AG10803 (cell line): ENCODE measurements at regions not wholly inside any gene's neighbourhood (a gene's known extent, or its start where the extent isn't known, plus 50 kb on each side); places are given as distances from the start of the nearest gene placed in this dataset.

ENCODE experiments used
- DNase-seq: peaks from one replicate; pipeline ENCODE4 v3.0.0; 2010; ENCODE audit warnings: low read depth
- H3K4me3 ChIP-seq: 2 replicates; pipeline ENCODE4 v1.5.1; 2011; ENCODE audit warnings: mild to moderate bottlenecking, low read length, control low read depth
- TF ChIP-seq, protein P1 (sequence below): conservative IDR thresholded peaks from 2 replicates; pipeline ENCODE4 v1.5.1; 2011; ENCODE audit warnings: mild to moderate bottlenecking, low read length, control low read depth, inconsistent platforms

GRCh38 chr5:130652176-130652575, 512.9 kb downstream of the HINT1 start:
- H3K4me3 ChIP-seq, result no peak overlapping the region
- peak; percentile 1 for DNase-seq

DNA sequence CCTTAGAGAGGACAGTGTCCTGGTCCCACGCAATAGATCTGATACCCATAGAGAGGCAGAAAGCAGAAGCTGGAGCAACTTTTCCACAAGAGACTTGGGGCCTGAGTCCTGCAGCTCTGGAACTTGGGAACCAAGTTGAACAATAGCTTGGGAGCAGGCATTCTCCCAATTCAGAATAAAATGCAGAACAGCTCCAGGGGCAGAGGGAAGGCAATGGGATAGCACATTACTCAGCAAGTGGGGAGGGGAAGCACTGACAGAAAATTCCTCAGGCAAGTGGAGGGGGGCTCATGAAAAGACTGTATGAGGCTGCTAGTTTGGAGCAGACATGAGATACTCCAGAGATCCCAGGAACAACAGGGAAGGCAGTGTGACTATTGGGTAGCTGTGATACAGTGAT, 513.6 kb downstream of the HINT1 start:
- TF ChIP-seq, protein P1, sequence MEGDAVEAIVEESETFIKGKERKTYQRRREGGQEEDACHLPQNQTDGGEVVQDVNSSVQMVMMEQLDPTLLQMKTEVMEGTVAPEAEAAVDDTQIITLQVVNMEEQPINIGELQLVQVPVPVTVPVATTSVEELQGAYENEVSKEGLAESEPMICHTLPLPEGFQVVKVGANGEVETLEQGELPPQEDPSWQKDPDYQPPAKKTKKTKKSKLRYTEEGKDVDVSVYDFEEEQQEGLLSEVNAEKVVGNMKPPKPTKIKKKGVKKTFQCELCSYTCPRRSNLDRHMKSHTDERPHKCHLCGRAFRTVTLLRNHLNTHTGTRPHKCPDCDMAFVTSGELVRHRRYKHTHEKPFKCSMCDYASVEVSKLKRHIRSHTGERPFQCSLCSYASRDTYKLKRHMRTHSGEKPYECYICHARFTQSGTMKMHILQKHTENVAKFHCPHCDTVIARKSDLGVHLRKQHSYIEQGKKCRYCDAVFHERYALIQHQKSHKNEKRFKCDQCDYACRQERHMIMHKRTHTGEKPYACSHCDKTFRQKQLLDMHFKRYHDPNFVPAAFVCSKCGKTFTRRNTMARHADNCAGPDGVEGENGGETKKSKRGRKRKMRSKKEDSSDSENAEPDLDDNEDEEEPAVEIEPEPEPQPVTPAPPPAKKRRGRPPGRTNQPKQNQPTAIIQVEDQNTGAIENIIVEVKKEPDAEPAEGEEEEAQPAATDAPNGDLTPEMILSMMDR, result no peak
- no peak overlapping the region for H3K4me3 ChIP-seq
- no peak for DNase-seq

More at GRCh38 chr5:130652176-130652575, 512.9 kb downstream of the HINT1 start:
- TF ChIP-seq, protein P1, result no peak

DNA sequence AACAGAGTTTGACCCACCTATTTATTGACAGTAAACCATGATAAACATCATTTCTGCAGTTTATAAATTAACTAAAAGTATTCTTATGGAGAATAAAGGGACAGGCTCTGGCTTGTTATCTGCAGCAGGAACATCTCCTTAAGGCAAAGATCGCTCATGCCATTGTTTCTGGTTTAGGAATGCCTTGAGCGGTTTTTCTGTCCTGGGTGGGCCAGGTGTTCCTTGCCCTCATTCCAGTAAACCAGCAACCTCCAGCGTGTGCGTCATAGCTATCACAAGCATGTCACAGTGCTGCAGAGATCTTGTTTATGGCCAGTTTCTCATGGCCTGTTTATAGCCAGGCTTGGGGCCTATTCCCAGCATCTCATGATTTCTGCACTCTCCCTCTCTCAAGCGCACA, 521.7 kb downstream of the HINT1 start:
- no peak overlapping the region for H3K4me3 ChIP-seq
- TF ChIP-seq, protein P1, result no peak
- no peak for DNase-seq

- H3K4me3 ChIP-seq, result no peak overlapping the region
- DNase-seq, result no peak
- TF ChIP-seq, protein P1, result no peak
Measured at GRCh38 chr5:130642461-130642860, 522.6 kb downstream of the HINT1 start.

GRCh38 chr5:130627145-130627544, 537.9 kb downstream of the HINT1 start:
- H3K4me3 ChIP-seq, result no peak overlapping the region
- no peak for DNase-seq
- TF ChIP-seq, protein P1, result no peak

DNA sequence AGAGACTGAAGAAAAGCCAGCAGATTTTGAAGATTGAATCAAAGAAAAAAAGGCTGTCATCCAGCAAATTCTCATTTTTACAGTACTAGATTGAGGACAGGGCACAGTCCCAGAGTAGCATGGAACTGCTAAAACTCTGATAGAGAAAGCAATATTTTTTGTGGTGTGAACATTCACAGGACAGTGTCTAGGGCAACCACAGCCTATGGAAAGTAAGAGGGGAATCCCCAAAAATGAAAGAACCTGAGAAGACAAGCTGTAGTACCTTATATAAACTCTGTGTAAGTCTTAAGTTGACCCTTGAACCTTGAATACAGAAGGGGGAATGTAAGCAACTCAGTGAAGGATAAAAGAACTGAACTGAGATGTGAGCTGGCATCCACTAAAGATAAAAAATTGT, 540.3 kb downstream of the HINT1 start:
- TF ChIP-seq, protein P1, result no peak
- no peak for DNase-seq
- H3K4me3 ChIP-seq, result no peak overlapping the region

- no peak overlapping the region for H3K4me3 ChIP-seq
- TF ChIP-seq, protein P1, result no peak
- DNase-seq, result no peak
Measured at GRCh38 chr5:130616161-130616560, 548.9 kb downstream of the HINT1 start.
